Fibroblast of mammary gland (primary cell): ENCODE measurements at regions not wholly inside any gene's neighbourhood (a gene's known extent, or its start where the extent isn't known, plus 50 kb on each side); places are given as distances from the start of the nearest gene placed in this dataset.

ENCODE experiments used
- DNase-seq: peaks from one replicate; pipeline ENCODE4 v3.0.0-alpha.2; 2010; ENCODE audit warnings: low read depth
- H3K4me3 ChIP-seq: 2 replicates; pipeline ENCODE4 v1.5.1; 2011; ENCODE audit warnings: low read depth, mild to moderate bottlenecking, low read length, moderate library complexity; ENCODE audit not compliant: control insufficient read depth
- TF ChIP-seq, protein P1 (sequence below): conservative IDR thresholded peaks from 2 replicates; pipeline ENCODE4 v1.5.1; 2011; ENCODE audit warnings: low read depth, low read length, inconsistent platforms; ENCODE audit not compliant: control insufficient read depth, insufficient read depth

DNA sequence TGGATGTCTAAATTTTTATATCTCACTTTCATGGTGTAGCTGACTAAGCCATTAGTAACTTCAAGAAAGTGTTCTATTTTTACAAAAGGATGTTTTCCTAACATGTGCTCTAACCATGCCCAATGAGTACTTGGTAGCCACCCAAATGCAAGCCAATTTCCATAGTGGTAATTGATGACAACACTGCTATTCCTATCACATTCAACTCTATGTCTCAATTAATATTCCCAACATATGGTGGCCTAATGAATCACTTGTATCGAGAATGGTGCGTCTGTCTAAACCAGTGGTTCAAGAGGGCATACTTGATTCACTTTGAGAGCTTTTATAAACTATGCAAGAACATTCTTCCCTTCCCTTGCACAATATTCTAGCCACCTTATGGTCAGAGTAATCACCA lies 112.9 kb upstream of the GPRIN3 start:
- no peak overlapping the region for H3K4me3 ChIP-seq
- TF ChIP-seq, protein P1, sequence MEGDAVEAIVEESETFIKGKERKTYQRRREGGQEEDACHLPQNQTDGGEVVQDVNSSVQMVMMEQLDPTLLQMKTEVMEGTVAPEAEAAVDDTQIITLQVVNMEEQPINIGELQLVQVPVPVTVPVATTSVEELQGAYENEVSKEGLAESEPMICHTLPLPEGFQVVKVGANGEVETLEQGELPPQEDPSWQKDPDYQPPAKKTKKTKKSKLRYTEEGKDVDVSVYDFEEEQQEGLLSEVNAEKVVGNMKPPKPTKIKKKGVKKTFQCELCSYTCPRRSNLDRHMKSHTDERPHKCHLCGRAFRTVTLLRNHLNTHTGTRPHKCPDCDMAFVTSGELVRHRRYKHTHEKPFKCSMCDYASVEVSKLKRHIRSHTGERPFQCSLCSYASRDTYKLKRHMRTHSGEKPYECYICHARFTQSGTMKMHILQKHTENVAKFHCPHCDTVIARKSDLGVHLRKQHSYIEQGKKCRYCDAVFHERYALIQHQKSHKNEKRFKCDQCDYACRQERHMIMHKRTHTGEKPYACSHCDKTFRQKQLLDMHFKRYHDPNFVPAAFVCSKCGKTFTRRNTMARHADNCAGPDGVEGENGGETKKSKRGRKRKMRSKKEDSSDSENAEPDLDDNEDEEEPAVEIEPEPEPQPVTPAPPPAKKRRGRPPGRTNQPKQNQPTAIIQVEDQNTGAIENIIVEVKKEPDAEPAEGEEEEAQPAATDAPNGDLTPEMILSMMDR, result no peak
- DNase-seq, result peak; percentile 53

GRCh38 chr4:89419111-89419695 lies 111.6 kb upstream of the GPRIN3 start:
- H3K4me3 ChIP-seq, result no peak overlapping the region
- TF ChIP-seq, protein P1, result no peak
- DNase-seq, result no peak

DNA sequence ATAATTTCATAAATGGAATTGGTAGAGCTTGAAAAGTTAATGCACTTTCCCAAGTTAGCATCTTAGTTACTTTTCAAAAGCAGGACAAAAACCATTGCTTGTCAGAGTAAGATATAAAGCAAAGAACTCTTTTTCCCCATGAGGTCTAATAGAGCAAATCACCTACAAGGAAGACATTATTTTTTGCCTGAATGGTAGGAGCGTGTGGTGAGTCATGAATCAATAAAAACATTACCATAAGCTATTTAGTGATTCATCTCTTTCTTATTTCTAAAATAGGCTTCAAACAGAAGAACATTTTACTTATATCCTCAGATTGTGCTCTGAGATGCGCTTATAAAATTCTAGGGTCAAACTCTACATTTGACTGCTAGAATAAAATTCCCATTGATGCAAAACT lies 109.4 kb upstream of the GPRIN3 start:
- TF ChIP-seq, protein P1, result no peak
- H3K4me3 ChIP-seq, result no peak overlapping the region
- DNase-seq, result peak; percentile 9

GRCh38 chr4:89413518-89413917 lies 105.9 kb upstream of the GPRIN3 start:
- DNase-seq, result no peak
- TF ChIP-seq, protein P1, result no peak
- H3K4me3 ChIP-seq, result no peak overlapping the region

DNA sequence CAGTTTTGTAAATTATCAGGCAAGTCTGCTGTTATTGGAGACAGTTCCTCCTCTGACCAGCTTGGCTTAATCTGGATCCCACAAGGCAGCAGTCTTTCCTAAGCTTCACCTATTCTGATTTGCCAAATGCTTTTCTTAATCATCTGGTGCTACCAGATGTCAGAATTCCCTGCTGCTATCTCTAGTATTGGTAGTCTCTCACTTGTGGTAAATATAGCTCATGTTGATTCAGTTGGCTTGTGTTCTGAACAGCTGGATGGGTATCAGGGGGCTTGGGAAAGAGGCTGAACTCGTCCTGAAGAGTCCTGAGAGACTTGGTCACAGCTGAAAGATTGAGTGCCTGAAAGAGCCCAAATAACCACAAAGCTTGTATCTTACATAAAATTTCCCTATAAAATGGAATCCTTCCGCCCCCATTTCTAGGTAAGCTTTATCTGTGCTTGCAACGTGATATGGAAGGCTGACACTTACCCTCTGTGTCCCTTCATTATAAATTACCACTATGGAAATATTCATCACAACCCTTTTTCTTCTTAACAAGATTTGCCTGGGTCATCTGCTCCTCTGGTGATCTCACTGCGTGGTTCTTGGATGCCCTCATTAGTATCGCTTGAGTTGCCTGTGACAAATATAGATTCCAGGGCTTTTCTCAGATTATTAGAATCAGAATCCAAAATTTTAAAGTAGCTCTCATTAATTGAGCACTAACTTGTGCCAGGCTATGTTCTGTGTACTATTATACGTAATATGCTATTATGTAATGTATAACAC lies 104.1 kb upstream of the GPRIN3 start:
- peak; percentile 18 for DNase-seq
- TF ChIP-seq, protein P1, result no peak
- H3K4me3 ChIP-seq, result no peak overlapping the region

- peak; percentile 39 for DNase-seq
- no peak overlapping the region for H3K4me3 ChIP-seq
- TF ChIP-seq, protein P1, result no peak
Observed at GRCh38 chr4:89410687-89411086, 103.1 kb upstream of the GPRIN3 start.
